Psoas muscle (tissue), 7 donors: ENCODE measurements at regions not wholly inside any gene's neighbourhood (a gene's known extent, or its start where the extent isn't known, plus 50 kb on each side); places are given as distances from the start of the nearest gene placed in this dataset.

Experiments
- ATAC-seq, 4 donors: fragments of 200-7000 bp; cut with Tn5 transposase; one replicate each; pipeline ENCODE4 v1.9.1; 2020; ENCODE audit warnings: moderate library complexity in 3 of 4, mild to moderate bottlenecking in 2 of 4
- DNase-seq, 2 donors: peaks; one replicate each; pipeline ENCODE4 v3.0.0-alpha.2; 2020
- H3K27ac ChIP-seq: fragments of 200-600 bp; one replicate; pipeline ENCODE4 v1.8.0; 2022
- H3K27me3 ChIP-seq, 3 donors: fragments of 200-600 bp in 1 of 3; one replicate each; pipeline versions ENCODE4 v1.6.1 to v1.8.0; 2013 to 2022; ENCODE audit warnings: low read length in 2 of 3, mild to moderate bottlenecking in 2 of 3, moderate library complexity in 1 of 3; ENCODE audit not compliant: insufficient read depth in 3 of 3
- H3K36me3 ChIP-seq, 2 donors: fragments of 200-600 bp in 1 of 2; one replicate each; pipeline versions ENCODE4 v1.6.1 to v1.8.0; 2013 to 2022; ENCODE audit warnings: low read depth in 1 of 2, mild to moderate bottlenecking in 1 of 2, moderate library complexity in 1 of 2; ENCODE audit not compliant: insufficient read depth in 1 of 2
- H3K4me1 ChIP-seq: fragments of 200-600 bp; one replicate; pipeline ENCODE4 v1.8.0; 2022
- H3K4me3 ChIP-seq: fragments of 200-600 bp; one replicate; pipeline ENCODE4 v1.8.0; 2022; ENCODE audit warnings: mild to moderate bottlenecking
- H3K9me3 ChIP-seq: fragments of 200-600 bp; one replicate; pipeline ENCODE4 v1.8.0; 2022
- whole genome bisulfite sequencing, 3 donors: extraction: QIAGEN DNeasy Blood & Tissue Kit; methylation state at CpG; one replicate each; pipeline versions ENCODE4 v1.1.6 to v1.1.7; 2013; 5-methylcytosine and 5-hydroxymethylcytosine counted together
- intact Hi-C, 2 donors: fragments of 100-400 bp; cut with DNase I; formaldehyde crosslinking; loops; one replicate each; pipeline versions ENCODE4 v1.11.0 to v1.14.2; 2022
- TF ChIP-seq, protein P1 (sequence below): fragments of 200-600 bp; IDR thresholded peaks from one replicate; pipeline ENCODE4 v1.8.0; 2022; ENCODE audit warnings: antibody characterized with exemption
- donor health status: healthy with polysubstance abuse.
- donor health status: DM: no; HTN: no; CAD: no; lungs with moderate emphysema.
- donor health status: Bipolar disorder and iron deficiency.
- donor health status: healthy.
- donor health status: DM: yes; HTN: yes; CAD: no.
- donor health status: DM: no; HTN: no; CAD: no.
- donor health status: DM: yes; HTN: yes; CAD: no.

DNA sequence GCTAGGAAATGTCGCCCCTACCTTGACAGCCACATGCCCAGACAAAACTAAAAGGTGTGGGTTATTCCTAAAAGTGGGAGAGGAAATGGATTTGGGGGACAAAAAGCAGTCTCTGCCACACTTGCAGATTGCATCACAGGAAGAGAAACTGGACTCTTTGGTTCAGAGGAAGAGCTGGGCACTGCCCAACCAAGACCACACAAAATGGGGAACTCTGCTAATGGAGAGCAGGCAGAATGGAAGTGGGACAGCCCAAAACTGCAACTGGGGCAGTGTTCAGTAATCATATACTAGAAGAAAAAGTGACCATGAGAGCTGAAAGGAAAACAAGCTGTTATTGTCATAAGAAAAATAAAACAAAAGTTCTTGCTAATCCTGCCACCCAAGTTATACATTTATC is 138.9 kb upstream of the FRMD4B start:
- Histone ChIP-seq H3K27ac (no peak overlapping the region), H3K36me3 (no peaks in the 10 kb centered on the region)
- intact Hi-C loops: no loop called here

DNA sequence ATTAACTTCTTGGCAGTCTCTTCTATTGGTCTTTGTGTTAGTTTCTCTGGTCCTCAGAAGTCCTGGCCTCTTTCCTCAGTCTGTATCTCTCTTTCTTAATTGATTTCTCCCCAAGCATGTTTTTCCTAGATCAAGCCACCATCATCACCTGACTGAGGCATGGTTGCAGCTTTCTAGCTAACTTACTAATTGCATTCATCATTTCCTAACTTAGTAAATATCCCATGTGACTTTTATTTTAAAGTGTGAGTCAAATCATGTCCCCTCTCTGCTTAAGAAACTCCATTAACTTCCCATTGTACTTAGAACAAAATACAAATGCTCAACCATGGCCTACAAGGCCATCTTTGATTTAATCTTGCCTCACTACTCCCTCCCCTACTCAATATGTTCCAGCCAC is 135.4 kb upstream of the FRMD4B start:
- TF ChIP-seq, protein P1, sequence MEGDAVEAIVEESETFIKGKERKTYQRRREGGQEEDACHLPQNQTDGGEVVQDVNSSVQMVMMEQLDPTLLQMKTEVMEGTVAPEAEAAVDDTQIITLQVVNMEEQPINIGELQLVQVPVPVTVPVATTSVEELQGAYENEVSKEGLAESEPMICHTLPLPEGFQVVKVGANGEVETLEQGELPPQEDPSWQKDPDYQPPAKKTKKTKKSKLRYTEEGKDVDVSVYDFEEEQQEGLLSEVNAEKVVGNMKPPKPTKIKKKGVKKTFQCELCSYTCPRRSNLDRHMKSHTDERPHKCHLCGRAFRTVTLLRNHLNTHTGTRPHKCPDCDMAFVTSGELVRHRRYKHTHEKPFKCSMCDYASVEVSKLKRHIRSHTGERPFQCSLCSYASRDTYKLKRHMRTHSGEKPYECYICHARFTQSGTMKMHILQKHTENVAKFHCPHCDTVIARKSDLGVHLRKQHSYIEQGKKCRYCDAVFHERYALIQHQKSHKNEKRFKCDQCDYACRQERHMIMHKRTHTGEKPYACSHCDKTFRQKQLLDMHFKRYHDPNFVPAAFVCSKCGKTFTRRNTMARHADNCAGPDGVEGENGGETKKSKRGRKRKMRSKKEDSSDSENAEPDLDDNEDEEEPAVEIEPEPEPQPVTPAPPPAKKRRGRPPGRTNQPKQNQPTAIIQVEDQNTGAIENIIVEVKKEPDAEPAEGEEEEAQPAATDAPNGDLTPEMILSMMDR: no peak
- Histone ChIP-seq H3K27me3 (peaks cover 0 to 2% (median 0%) of the 10 kb centered on the region in 3 donors), H3K36me3 (no peaks in the 10 kb centered on the region), H3K4me3 (no peak overlapping the region), H3K4me1 (no peaks in the 10 kb centered on the region), H3K27ac (no peak overlapping the region), H3K9me3 (no peaks in the 10 kb centered on the region)
- ATAC-seq (no peak), DNase-seq (no peak)
- intact Hi-C loops: no loop called here

More for the DNA sequence above, 138.9 kb upstream of the FRMD4B start:
- H3K4me3 ChIP-seq: no peak overlapping the region
- ATAC-seq: no peak
- TF ChIP-seq, protein P1: no peak
- no peak for DNase-seq
- H3K4me1 ChIP-seq: no peaks in the 10 kb centered on the region
- no peaks in the 10 kb centered on the region for H3K9me3 ChIP-seq
- H3K27me3 ChIP-seq: peaks cover 0 to 2% (median 0%) of the 10 kb centered on the region in 3 donors
- 95 to 100% (median 100%) methylated on average over 1 of the region's 1 CpG for WGBS, 3 donors

DNA sequence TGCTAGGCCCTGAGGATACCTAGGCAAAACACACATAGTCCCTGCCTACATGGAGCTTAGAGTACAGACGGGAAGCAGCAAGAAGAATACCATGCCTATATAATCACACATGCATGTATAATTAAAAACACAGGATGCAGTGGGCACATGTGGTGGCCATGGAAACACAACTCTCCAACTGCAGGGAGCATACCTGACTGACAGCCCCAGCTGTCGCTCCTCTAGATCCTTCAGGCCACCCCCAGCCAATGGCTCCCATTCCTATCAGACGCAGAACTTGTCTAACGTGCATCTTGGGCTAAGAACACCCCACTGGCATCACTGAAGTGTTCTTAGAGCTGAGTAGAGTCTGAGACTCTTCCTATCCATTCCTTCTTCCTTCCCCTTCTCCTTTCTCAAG is 125.5 kb upstream of the FRMD4B start:
- ATAC-seq: no peak
- H3K9me3 ChIP-seq: peaks cover 6% of the 10 kb centered on the region
- H3K27me3 ChIP-seq: no peaks in the 10 kb centered on the region
- intact Hi-C loops: no loop called here
- no peak overlapping the region for H3K27ac ChIP-seq
- 75 to 83% (median 76%) methylated on average over 4 of the region's 4 CpGs for WGBS, 3 donors
- no peaks in the 10 kb centered on the region for H3K4me1 ChIP-seq
- TF ChIP-seq, protein P1: no peak
- no peak for DNase-seq
- H3K36me3 ChIP-seq: no peaks in the 10 kb centered on the region
- no peak overlapping the region for H3K4me3 ChIP-seq

DNA sequence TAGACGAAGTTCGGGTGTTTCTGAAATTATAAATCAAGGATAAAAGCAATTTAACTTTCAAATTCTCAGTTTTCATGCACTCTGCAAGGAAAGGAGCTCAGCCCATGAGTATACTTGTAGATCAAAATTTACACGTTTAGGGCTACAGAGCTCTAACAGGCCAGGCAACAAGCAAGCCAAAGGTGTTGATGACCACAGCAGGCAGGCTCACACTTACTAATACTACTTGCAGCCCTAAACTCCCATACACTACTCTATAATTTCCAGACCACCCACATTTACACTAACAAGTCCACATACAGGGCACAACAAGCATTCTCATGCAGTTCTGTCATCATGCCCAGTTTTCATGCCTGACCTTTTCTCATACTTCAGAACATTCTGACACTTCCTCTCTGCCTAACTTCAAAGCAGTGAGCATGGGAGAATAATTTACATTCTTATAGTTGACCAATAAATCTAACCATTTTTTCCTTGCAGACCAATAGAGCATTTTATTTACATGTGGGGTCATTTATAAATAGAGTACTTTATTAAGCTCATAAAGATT is 124.7 kb upstream of the FRMD4B start:
- WGBS, 3 donors: 46 to 67% (median 51%) methylated on average over 3 of the region's 3 CpGs
- intact Hi-C loops: no loop called here
- ATAC-seq: no peak

More for the DNA sequence above, 124.7 kb upstream of the FRMD4B start:
- Histone ChIP-seq H3K27ac (no peak overlapping the region), H3K4me1 (no peaks in the 10 kb centered on the region), H3K27me3 (no peaks in the 10 kb centered on the region), H3K36me3 (no peaks in the 10 kb centered on the region), H3K4me3 (no peak overlapping the region), H3K9me3 (peaks cover 6% of the 10 kb centered on the region)
- no peak for DNase-seq
- TF ChIP-seq, protein P1: no peak
